22Rv1 (cell line): ENCODE measurements at regions not wholly inside any gene's neighbourhood (a gene's known extent, or its start where the extent isn't known, plus 50 kb on each side); places are given as distances from the start of the nearest gene placed in this dataset.

Experiments
- ZFX ChIP-seq: fragments of 450-650 bp; IDR thresholded peaks from 2 replicates; pipeline ENCODE4 v1.6.1; 2017; ENCODE audit warnings: antibody characterized with exemption, borderline replicate concordance
- TF ChIP-seq, protein P1 (sequence below): fragments of 450-650 bp; IDR thresholded peaks from 2 replicates; pipeline ENCODE4 v1.5.1; 2017; ENCODE audit warnings: mild to moderate bottlenecking

DNA sequence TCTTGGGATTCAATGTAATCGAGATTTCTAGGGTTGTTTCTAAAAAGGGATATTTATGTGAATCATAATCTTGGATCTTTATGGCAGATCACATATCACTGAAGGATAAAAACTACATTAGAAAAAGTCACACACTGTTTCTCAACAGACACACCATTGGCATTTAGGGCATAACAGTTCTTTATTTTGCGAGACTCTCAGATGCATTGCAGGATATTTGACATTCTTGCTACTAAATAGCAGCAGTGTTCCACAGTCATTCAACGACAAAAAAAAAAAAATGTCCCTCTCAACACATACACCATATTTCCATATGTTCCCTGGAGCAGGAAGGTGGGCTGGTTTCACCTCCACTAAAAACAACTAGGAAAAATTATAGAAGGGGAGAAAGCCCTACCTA is 243.4 kb upstream of the PCDH18 start:
- TF ChIP-seq, protein P1, sequence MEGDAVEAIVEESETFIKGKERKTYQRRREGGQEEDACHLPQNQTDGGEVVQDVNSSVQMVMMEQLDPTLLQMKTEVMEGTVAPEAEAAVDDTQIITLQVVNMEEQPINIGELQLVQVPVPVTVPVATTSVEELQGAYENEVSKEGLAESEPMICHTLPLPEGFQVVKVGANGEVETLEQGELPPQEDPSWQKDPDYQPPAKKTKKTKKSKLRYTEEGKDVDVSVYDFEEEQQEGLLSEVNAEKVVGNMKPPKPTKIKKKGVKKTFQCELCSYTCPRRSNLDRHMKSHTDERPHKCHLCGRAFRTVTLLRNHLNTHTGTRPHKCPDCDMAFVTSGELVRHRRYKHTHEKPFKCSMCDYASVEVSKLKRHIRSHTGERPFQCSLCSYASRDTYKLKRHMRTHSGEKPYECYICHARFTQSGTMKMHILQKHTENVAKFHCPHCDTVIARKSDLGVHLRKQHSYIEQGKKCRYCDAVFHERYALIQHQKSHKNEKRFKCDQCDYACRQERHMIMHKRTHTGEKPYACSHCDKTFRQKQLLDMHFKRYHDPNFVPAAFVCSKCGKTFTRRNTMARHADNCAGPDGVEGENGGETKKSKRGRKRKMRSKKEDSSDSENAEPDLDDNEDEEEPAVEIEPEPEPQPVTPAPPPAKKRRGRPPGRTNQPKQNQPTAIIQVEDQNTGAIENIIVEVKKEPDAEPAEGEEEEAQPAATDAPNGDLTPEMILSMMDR: no peak
- no peak for TF ChIP-seq ZFX
